ELR (cell line): ENCODE measurements at regions not wholly inside any gene's neighbourhood (a gene's known extent, or its start where the extent isn't known, plus 50 kb on each side); places are given as distances from the start of the nearest gene placed in this dataset.
A peak's percentile ranks its signal among the peaks of the same experiment; 100 is the strongest.
"Not testable (repeated sequence)": the region's sequence is repeated elsewhere in the genome, so short reads cannot be mapped to it uniquely, and the experiment has no call there.

Experiments
- DNase-seq: peaks from one replicate; pipeline ENCODE4 v3.0.0-alpha.2; 2015; ENCODE audit warnings: low read depth

GRCh38 chr6:164377348-164377918, 932.0 kb downstream of the C6orf118 start:
- no peak for DNase-seq

GRCh38 chr6:164370773-164371172, 938.6 kb downstream of the C6orf118 start:
- no peak for DNase-seq

GRCh38 chr6:164359441-164359840, 944.9 kb downstream of the QKI start:
- no peak for DNase-seq

- no peak for DNase-seq
Measured at GRCh38 chr6:164359036-164359435, 944.5 kb downstream of the QKI start.

- no peak for DNase-seq
Measured at GRCh38 chr6:164356814-164357213, 942.3 kb downstream of the QKI start.

GRCh38 chr6:164347455-164347854, 932.9 kb downstream of the QKI start:
- DNase-seq = no peak

GRCh38 chr6:164346631-164347030, 932.1 kb downstream of the QKI start:
- DNase-seq = no peak

- DNase-seq = no peak
Measured at GRCh38 chr6:164345806-164346496, 931.4 kb downstream of the QKI start.

GRCh38 chr6:164345327-164345726, 930.8 kb downstream of the QKI start:
- DNase-seq = no peak

GRCh38 chr6:164344801-164345291, 930.3 kb downstream of the QKI start:
- DNase-seq = no peak

- DNase-seq = not testable (repeated sequence)
Measured at GRCh38 chr6:164339442-164339841, 924.9 kb downstream of the QKI start.

GRCh38 chr6:164337925-164338397, 923.4 kb downstream of the QKI start:
- no peak for DNase-seq

- no peak for DNase-seq
Measured at GRCh38 chr6:164337024-164337924, 922.8 kb downstream of the QKI start.

GRCh38 chr6:164336455-164336854, 921.9 kb downstream of the QKI start:
- no peak for DNase-seq

- no peak for DNase-seq
Measured at GRCh38 chr6:164331026-164331425, 916.5 kb downstream of the QKI start.

- DNase-seq = no peak
Measured at GRCh38 chr6:164325168-164325567, 910.6 kb downstream of the QKI start.

GRCh38 chr6:164322533-164322932, 908.0 kb downstream of the QKI start:
- peak; percentile 24 for DNase-seq

- DNase-seq = no peak
Measured at GRCh38 chr6:164321297-164321696, 906.8 kb downstream of the QKI start.

- DNase-seq = no peak
Measured at GRCh38 chr6:164315376-164315775, 900.9 kb downstream of the QKI start.

- no peak for DNase-seq
Measured at GRCh38 chr6:164308339-164308738, 893.8 kb downstream of the QKI start.

GRCh38 chr6:164303102-164303964, 888.8 kb downstream of the QKI start:
- no peak for DNase-seq

GRCh38 chr6:164296411-164296810, 881.9 kb downstream of the QKI start:
- no peak for DNase-seq
